Right lobe of liver (tissue), 6 donors: ENCODE measurements at regions not wholly inside any gene's neighbourhood (a gene's known extent, or its start where the extent isn't known, plus 50 kb on each side); places are given as distances from the start of the nearest gene placed in this dataset.

Source experiments
- ATAC-seq, 4 donors: fragments of 200-7000 bp; cut with Tn5 transposase; one replicate each; pipeline ENCODE4 v1.9.1; 2020; ENCODE audit warnings: mild to moderate bottlenecking in 4 of 4, moderate library complexity in 4 of 4
- DNase-seq, 3 donors: peaks; one replicate each; pipeline ENCODE4 v3.0.0-alpha.2; 2020
- H3K27ac ChIP-seq, 3 donors: fragments of 200-600 bp; one replicate each; pipeline ENCODE4 v1.8.0; 2022
- H3K27me3 ChIP-seq, 2 donors: fragments of 200-600 bp; one replicate each; pipeline ENCODE4 v1.8.0; 2022
- H3K36me3 ChIP-seq, 4 donors: fragments of 200-600 bp; sonication (generic) in 1 of 4; one replicate each; pipeline versions ENCODE4 v1.5.1 to v1.8.0; 2017 to 2022; ENCODE audit warnings: control low read depth in 1 of 4
- H3K4me1 ChIP-seq, 4 donors: fragments of 200-600 bp; sonication (generic) in 1 of 4; one replicate each; pipeline versions ENCODE4 v1.5.1 to v1.8.0; 2017 to 2022; ENCODE audit warnings: control low read depth in 1 of 4
- H3K4me3 ChIP-seq, 3 donors: fragments of 200-600 bp; one replicate each; pipeline ENCODE4 v1.8.0; 2022
- H3K9me3 ChIP-seq, 4 donors: fragments of 200-600 bp; sonication (generic) in 1 of 4; one replicate each; pipeline versions ENCODE4 v1.5.1 to v1.8.0; 2017 to 2022; ENCODE audit warnings: control low read depth in 1 of 4
- POLR2A ChIP-seq: fragments of 450-650 bp; IDR thresholded peaks from one replicate; pipeline ENCODE4 v1.6.1; 2017; ENCODE audit warnings: antibody characterized with exemption, mild to moderate bottlenecking
- WGBS: methylation state at CpG from one replicate; pipeline ENCODE4 v1.1.6; 2018; ENCODE audit warnings: low coverage, low lambda C conversion rate; ENCODE audit not compliant: insufficient coverage; ENCODE audit errors: missing lambda C conversion rate; 5-methylcytosine and 5-hydroxymethylcytosine counted together
- intact Hi-C, 2 donors: fragments of 100-400 bp; cut with DNase I; formaldehyde crosslinking; loops; one replicate each; pipeline versions ENCODE4 v1.11.2 to v1.14.1; 2022
- TF ChIP-seq, protein P1 (sequence below), 4 donors: fragments of 200-600 bp in 3 of 4; fragments of 450-650 bp in 1 of 4; IDR thresholded peaks; one replicate each; pipeline versions ENCODE4 v1.5.1 to v1.8.0; 2016 to 2022; ENCODE audit warnings: antibody characterized with exemption in 4 of 4, mild to moderate bottlenecking in 2 of 4
- donor health status: DM: no; HTN: yes; CAD: no.
- donor health status: DM: no; HTN: no; CAD: no.
- donor health status: DM: no; HTN: no; CAD: no.
- donor health status: DM: no; HTN: yes; CAD: no.
- donor health status: DM: no; HTN: yes; CAD: no.

GRCh38 chr3:80549173-80549572, 781.4 kb upstream of the ROBO1 start:
- no peak overlapping the region for H3K27ac ChIP-seq
- ATAC-seq (no peak), DNase-seq (no peak)
- 50% methylated on average over 1 of the region's 1 CpG for WGBS
- no peaks in the 10 kb centered on the region for H3K4me1 ChIP-seq
- intact Hi-C loops: no loop called here
- no peaks in the 10 kb centered on the region for H3K9me3 ChIP-seq
- no peak overlapping the region for H3K4me3 ChIP-seq
- TF ChIP-seq, protein P1, sequence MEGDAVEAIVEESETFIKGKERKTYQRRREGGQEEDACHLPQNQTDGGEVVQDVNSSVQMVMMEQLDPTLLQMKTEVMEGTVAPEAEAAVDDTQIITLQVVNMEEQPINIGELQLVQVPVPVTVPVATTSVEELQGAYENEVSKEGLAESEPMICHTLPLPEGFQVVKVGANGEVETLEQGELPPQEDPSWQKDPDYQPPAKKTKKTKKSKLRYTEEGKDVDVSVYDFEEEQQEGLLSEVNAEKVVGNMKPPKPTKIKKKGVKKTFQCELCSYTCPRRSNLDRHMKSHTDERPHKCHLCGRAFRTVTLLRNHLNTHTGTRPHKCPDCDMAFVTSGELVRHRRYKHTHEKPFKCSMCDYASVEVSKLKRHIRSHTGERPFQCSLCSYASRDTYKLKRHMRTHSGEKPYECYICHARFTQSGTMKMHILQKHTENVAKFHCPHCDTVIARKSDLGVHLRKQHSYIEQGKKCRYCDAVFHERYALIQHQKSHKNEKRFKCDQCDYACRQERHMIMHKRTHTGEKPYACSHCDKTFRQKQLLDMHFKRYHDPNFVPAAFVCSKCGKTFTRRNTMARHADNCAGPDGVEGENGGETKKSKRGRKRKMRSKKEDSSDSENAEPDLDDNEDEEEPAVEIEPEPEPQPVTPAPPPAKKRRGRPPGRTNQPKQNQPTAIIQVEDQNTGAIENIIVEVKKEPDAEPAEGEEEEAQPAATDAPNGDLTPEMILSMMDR (IDR thresholded peaks at IDR 0.05): no peak
- no peak for TF ChIP-seq POLR2A
- no peaks in the 10 kb centered on the region for H3K27me3 ChIP-seq
- no peaks in the 10 kb centered on the region for H3K36me3 ChIP-seq

- ATAC-seq (no peak), DNase-seq (no peak)
- no peak for TF ChIP-seq POLR2A
- TF ChIP-seq, protein P1 (IDR thresholded peaks at IDR 0.05): no peak
- no peak overlapping the region for H3K27ac ChIP-seq
- H3K27me3 ChIP-seq: no peaks in the 10 kb centered on the region
- H3K4me1 ChIP-seq: no peaks in the 10 kb centered on the region
- intact Hi-C loops: no loop called here
- WGBS: 61% methylated on average over 2 of the region's 2 CpGs
- no peaks in the 10 kb centered on the region for H3K9me3 ChIP-seq
- H3K36me3 ChIP-seq: no peaks in the 10 kb centered on the region
- H3K4me3 ChIP-seq: no peak overlapping the region
Observed at GRCh38 chr3:80543154-80543553, 775.4 kb upstream of the ROBO1 start.

GRCh38 chr3:80542456-80542855, 774.7 kb upstream of the ROBO1 start:
- H3K4me3 ChIP-seq: no peak overlapping the region
- TF ChIP-seq POLR2A: no peak
- TF ChIP-seq, protein P1 (IDR thresholded peaks at IDR 0.05): no peak
- intact Hi-C loops: no loop called here
- no peaks in the 10 kb centered on the region for H3K4me1 ChIP-seq
- no peak overlapping the region for H3K27ac ChIP-seq
- DNase-seq (no peak), ATAC-seq (no peak)
- no peaks in the 10 kb centered on the region for H3K9me3 ChIP-seq
- no peaks in the 10 kb centered on the region for H3K27me3 ChIP-seq
- H3K36me3 ChIP-seq: no peaks in the 10 kb centered on the region

DNA sequence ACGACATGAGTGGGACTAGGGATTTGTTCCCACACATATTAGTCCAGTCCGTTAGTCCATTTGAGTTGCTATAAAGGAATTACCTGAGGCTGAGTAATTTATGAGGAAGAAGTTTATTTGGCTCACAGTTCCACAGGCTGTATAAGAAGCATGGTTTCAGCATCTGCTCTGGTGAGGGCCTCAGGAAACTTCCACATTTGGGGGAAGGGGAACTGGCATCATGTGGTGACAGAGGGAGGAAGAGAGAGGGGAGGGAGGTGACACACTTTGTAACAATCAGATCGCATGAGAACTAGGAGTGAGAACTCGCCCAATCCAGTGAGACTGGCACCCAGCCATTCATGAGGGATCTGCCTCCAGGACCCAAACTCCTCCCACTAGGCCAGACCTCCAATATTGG, 769.9 kb upstream of the ROBO1 start:
- TF ChIP-seq, protein P1 (IDR thresholded peaks at IDR 0.05): no peak
- TF ChIP-seq POLR2A: no peak
- intact Hi-C loops: no loop called here
- 74% methylated on average over 4 of the region's 4 CpGs for WGBS
- Histone ChIP-seq H3K27me3 (no peaks in the 10 kb centered on the region), H3K4me1 (no peaks in the 10 kb centered on the region), H3K27ac (no peak overlapping the region), H3K9me3 (no peaks in the 10 kb centered on the region), H3K4me3 (no peak overlapping the region), H3K36me3 (no peaks in the 10 kb centered on the region)
- no peak for ATAC-seq
- DNase-seq: no peak

DNA sequence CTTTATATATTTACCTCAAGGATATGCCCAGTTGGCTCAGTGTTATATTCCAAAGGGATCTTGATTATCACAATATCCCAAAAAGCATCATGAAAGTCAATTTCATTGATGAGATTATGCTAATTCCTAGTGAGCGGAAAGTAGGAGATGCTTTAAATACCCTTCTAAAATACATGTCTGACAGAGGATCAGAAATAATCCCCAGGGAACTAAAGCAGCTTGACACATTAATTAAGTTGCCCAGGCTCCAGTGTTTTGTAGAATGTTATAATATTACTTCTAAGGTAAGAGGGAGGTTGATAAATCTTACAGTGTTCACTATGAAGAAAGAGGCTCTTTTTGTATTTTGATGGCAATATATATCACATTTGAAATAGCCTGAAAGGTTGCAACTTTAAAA, 767.5 kb upstream of the ROBO1 start:
- Histone ChIP-seq H3K4me3 (no peak overlapping the region), H3K9me3 (no peaks in the 10 kb centered on the region), H3K4me1 (no peaks in the 10 kb centered on the region), H3K27ac (no peak overlapping the region), H3K36me3 (no peaks in the 10 kb centered on the region), H3K27me3 (no peaks in the 10 kb centered on the region)
- intact Hi-C loops: no loop called here
- WGBS: 55% methylated on average over 1 of the region's 1 CpG
- no peak for ATAC-seq
- TF ChIP-seq, protein P1 (IDR thresholded peaks at IDR 0.05): no peak
- no peak for TF ChIP-seq POLR2A
- no peak for DNase-seq
